SU-DHL-6 (cell line): ENCODE measurements at regions not wholly inside any gene's neighbourhood (a gene's known extent, or its start where the extent isn't known, plus 50 kb on each side); places are given as distances from the start of the nearest gene placed in this dataset.
"Not testable (repeated sequence)": the region's sequence is repeated elsewhere in the genome, so short reads cannot be mapped to it uniquely, and the experiment has no call there.

ENCODE experiments used
- H2AFZ ChIP-seq: fragments of 200-600 bp; sonication (generic); 2 replicates; pipeline ENCODE4 v1.6.1; 2014; ENCODE audit warnings: low read depth, mild to moderate bottlenecking, moderate library complexity, mixed read lengths, antibody characterized with exemption, low read length; ENCODE audit not compliant: severe bottlenecking
- H3F3A ChIP-seq: fragments of 200-600 bp; shearing (Covaris generic); 2 replicates; pipeline ENCODE4 v1.6.0; 2016; ENCODE audit warnings: antibody characterized with exemption, mild to moderate bottlenecking; ENCODE audit not compliant: insufficient read depth
- H3K27ac ChIP-seq: fragments of 200-600 bp; sonication (generic); 2 replicates; pipeline ENCODE4 v1.5.1; 2016; ENCODE audit warnings: low read depth, mild to moderate bottlenecking, low read length, moderate library complexity, mixed read lengths
- H3K27me3 ChIP-seq: fragments of 200-600 bp; sonication (generic), shearing (Covaris generic); 2 replicates; pipeline ENCODE4 v1.6.0; 2014; ENCODE audit warnings: mild to moderate bottlenecking, low read length
- H3K36me3 ChIP-seq: fragments of 200-600 bp; sonication (generic); 2 replicates; pipeline ENCODE4 v1.6.1; 2014; ENCODE audit warnings: mild to moderate bottlenecking, low read length, mixed read lengths
- H3K4me2 ChIP-seq: fragments of 300-600, 200-600 bp; shearing (Covaris generic), sonication (generic); 2 replicates; pipeline ENCODE4 v1.6.0; 2014; ENCODE audit warnings: low read length, low read depth, mild to moderate bottlenecking; ENCODE audit not compliant: poor library complexity, severe bottlenecking
- H3K4me3 ChIP-seq: fragments of 200-600 bp; sonication (generic); 2 replicates; pipeline ENCODE4 v1.5.1; 2014; ENCODE audit warnings: antibody characterized with exemption, low read length, mild to moderate bottlenecking, mixed read lengths; ENCODE audit not compliant: insufficient read depth, poor library complexity, severe bottlenecking
- H3K79me2 ChIP-seq: fragments of 200-600 bp; sonication (generic); 2 replicates; pipeline ENCODE4 v1.6.1; 2014; ENCODE audit warnings: mild to moderate bottlenecking, low read length, moderate library complexity; ENCODE audit not compliant: insufficient read depth
- H3K9ac ChIP-seq: fragments of 200-600 bp; sonication (generic); 2 replicates; pipeline ENCODE4 v1.7.0; 2014; ENCODE audit warnings: mild to moderate bottlenecking, low read length
- H3K9me2 ChIP-seq: fragments of 200-600 bp; sonication (generic); replicated peaks from 2 replicates; pipeline ENCODE4 v1.6.1; 2014; ENCODE audit warnings: low read length; ENCODE audit not compliant: insufficient read depth
- H3K9me3 ChIP-seq: fragments of 200-600 bp; sonication (generic); 2 replicates; pipeline ENCODE4 v1.6.1; 2014; ENCODE audit warnings: low read length, mixed read lengths; ENCODE audit not compliant: insufficient read depth
- H4K20me1 ChIP-seq: fragments of 200-600 bp; sonication (generic); 2 replicates; pipeline ENCODE4 v1.6.1; 2014; ENCODE audit warnings: low read depth, mild to moderate bottlenecking, antibody characterized with exemption, low read length, moderate library complexity, mixed read lengths
- CTCF ChIP-seq: fragments of 200-600 bp; sonication (generic); IDR thresholded peaks from one replicate; pipeline ENCODE4 v1.5.1; 2017; ENCODE audit warnings: antibody characterized with exemption, mild to moderate bottlenecking, low read length, moderate library complexity; ENCODE audit not compliant: insufficient read depth, poor library complexity, severe bottlenecking
- EZH2phosphoT487 ChIP-seq: fragments of 200-600 bp; sonication (generic), shearing (Covaris generic); conservative IDR thresholded peaks from 2 replicates; pipeline ENCODE4 v1.6.1; 2018; ENCODE audit warnings: mild to moderate bottlenecking, antibody characterized with exemption, low read length, moderate library complexity, mixed read lengths

GRCh38 chr14:87615822-87616679 is 376.9 kb downstream of the GALC start:
- H2AFZ ChIP-seq, result no peak overlapping the region
- no peak overlapping the region for H3K4me2 ChIP-seq
- H3F3A ChIP-seq, result no peaks in the 10 kb centered on the region
- H3K79me2 ChIP-seq, result no peaks in the 10 kb centered on the region
- H3K9me2 ChIP-seq, result no peaks in the 10 kb centered on the region
- H3K27me3 ChIP-seq, result no peaks in the 10 kb centered on the region
- H3K27ac ChIP-seq, result no peak overlapping the region
- no peaks in the 10 kb centered on the region for H3K36me3 ChIP-seq
- no peaks in the 10 kb centered on the region for H4K20me1 ChIP-seq
- no peaks in the 10 kb centered on the region for H3K9me3 ChIP-seq
- no peak overlapping the region for H3K9ac ChIP-seq
- TF ChIP-seq EZH2phosphoT487, result no peak
- peak; percentile 59 for TF ChIP-seq CTCF
- no peak overlapping the region for H3K4me3 ChIP-seq

DNA sequence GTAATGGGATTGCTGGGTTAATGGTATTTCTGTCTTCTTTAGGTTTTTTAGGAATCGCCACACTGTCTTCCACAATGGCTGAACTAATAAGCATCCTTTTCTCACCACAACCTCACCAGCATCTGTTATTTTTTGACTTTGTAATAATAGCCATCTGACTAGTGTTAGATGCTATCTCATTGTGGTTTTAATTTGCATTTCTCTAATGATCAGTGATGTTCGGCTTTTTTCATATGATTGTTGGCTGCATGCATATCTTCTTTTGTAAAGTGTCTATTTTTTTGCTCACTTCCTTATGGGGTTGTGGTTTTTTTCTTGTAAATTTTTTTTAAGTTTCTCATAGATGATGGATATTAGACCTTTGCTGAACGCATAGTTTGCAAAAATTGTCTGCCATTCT is 377.9 kb downstream of the GALC start:
- H3K27ac ChIP-seq, result no peak overlapping the region
- H3K36me3 ChIP-seq, result no peaks in the 10 kb centered on the region
- H3K4me2 ChIP-seq, result no peak overlapping the region
- H4K20me1 ChIP-seq, result no peaks in the 10 kb centered on the region
- H3K9ac ChIP-seq, result no peak overlapping the region
- no peaks in the 10 kb centered on the region for H3K27me3 ChIP-seq
- H3K9me3 ChIP-seq, result no peaks in the 10 kb centered on the region
- H3K4me3 ChIP-seq, result no peak overlapping the region
- H2AFZ ChIP-seq, result no peak overlapping the region
- TF ChIP-seq EZH2phosphoT487, result no peak
- TF ChIP-seq CTCF, result no peak
- no peaks in the 10 kb centered on the region for H3K79me2 ChIP-seq
- H3K9me2 ChIP-seq, result no peaks in the 10 kb centered on the region
- no peaks in the 10 kb centered on the region for H3F3A ChIP-seq

DNA sequence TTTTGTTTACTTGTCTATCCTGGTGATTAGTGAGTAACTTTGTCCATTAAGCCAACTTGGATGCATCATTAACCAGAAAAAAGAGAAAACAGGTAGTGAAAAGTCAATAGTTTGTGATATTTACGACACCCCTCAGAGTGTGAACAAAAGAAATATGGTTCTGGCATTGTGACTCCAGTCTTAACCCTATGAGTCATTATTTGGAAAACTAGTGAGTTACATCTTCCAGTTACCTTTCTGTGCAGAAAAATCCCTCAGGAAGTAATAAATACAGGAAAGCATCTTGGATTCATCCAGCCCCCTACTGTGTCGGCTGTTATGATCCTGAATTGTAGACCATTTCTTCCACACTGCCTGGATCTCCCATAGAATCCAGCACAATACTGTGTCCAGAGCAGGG is 379.1 kb downstream of the GALC start:
- Histone ChIP-seq H3K4me2 (no peak overlapping the region), H3K9me3 (no peaks in the 10 kb centered on the region), H3K27me3 (no peaks in the 10 kb centered on the region), H3K4me3 (no peak overlapping the region), H3K9me2 (no peaks in the 10 kb centered on the region), H3F3A (no peaks in the 10 kb centered on the region), H3K27ac (no peak overlapping the region), H3K79me2 (no peaks in the 10 kb centered on the region), H4K20me1 (no peaks in the 10 kb centered on the region), H2AFZ (no peak overlapping the region), H3K36me3 (no peaks in the 10 kb centered on the region), H3K9ac (no peak overlapping the region)
- TF ChIP-seq EZH2phosphoT487 (no peak), CTCF (no peak)

DNA sequence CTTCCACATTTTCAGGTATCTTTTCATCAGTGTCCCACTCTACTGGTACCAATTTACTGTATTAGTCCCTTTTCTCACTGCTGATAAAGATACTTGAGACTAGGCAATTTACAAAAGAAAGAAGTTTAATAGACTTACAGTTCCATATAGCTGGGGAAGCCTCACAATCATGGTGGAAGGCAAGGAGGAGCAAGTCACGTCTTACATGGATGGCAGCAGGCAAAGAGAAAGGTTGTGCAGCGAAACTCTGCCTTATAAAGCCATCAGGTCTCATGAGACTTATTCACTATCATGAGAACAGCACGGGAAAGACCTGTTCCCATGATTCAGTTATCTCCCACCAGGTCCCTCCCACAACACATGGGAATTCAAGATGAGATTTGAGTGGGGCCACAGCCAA is 385.9 kb downstream of the GALC start:
- not testable (repeated sequence) for H3K36me3 ChIP-seq, H3K9ac ChIP-seq, H3K4me3 ChIP-seq, H3K9me3 ChIP-seq, H3K9me2 ChIP-seq, H2AFZ ChIP-seq, H3K79me2 ChIP-seq, H3K27me3 ChIP-seq, H4K20me1 ChIP-seq, H3K4me2 ChIP-seq, H3K27ac ChIP-seq, H3F3A ChIP-seq
